SK-N-SH (cell line): ENCODE measurements at regions not wholly inside any gene's neighbourhood (a gene's known extent, or its start where the extent isn't known, plus 50 kb on each side); places are given as distances from the start of the nearest gene placed in this dataset.

ENCODE experiments used
- CTCF ChIA-PET: fragments of 300-600, 350-600 bp; formaldehyde crosslinking; extraction: SDS; loops from one replicate; lab custom pipeline; 2021; lab: Yijun Ruan, JAX
- POLR2A ChIA-PET: fragments of 350-600 bp; sonication (Branson Sonifier 250); formaldehyde crosslinking; extraction: SDS; loops from one replicate; lab custom pipeline; 2020; ENCODE audit warnings: antibody characterized with exemption, inconsistent platforms; lab: Yijun Ruan, JAX
- DNase-seq: peaks from one replicate; pipeline ENCODE4 v3.0.0; 2012
- H2AFZ ChIP-seq: fragments of 200-600 bp; sonication (generic); 2 replicates; pipeline ENCODE4 v1.8.1; 2016; ENCODE audit warnings: antibody characterized with exemption, mild to moderate bottlenecking, low read depth
- H3F3A ChIP-seq: fragments of 200-600 bp; sonication (generic); replicated peaks from 2 replicates; pipeline ENCODE3; 2016; ENCODE audit warnings: antibody characterized with exemption, mild to moderate bottlenecking; ENCODE audit not compliant: insufficient read depth
- H3K27ac ChIP-seq, 2 experiments: fragments of 200-500 bp in 1 of 2; fragments of 200-600 bp in 1 of 2; sonication (Bioruptor generic) in 1 of 2; sonication (generic), shearing (Covaris generic) in 1 of 2; 2 replicates each; pipeline versions ENCODE4 v1.5.1 to v1.6.1; 2014 to 2016; ENCODE audit warnings: low read depth in 2 of 2, inconsistent platforms in 1 of 2, low read length in 1 of 2, mild to moderate bottlenecking in 1 of 2, mixed read lengths in 1 of 2
- H3K27me3 ChIP-seq: fragments of 200-600 bp; sonication (generic), shearing (Covaris generic); 2 replicates; pipeline ENCODE4 v1.6.1; 2016; ENCODE audit warnings: mixed run types; ENCODE audit not compliant: insufficient read depth
- H3K36me3 ChIP-seq, 2 experiments: fragments of 200-500 bp in 1 of 2; fragments of 200-600 bp in 1 of 2; sonication (Bioruptor generic) in 1 of 2; sonication (generic) in 1 of 2; replicated peaks in 1 of 2; 2 replicates each; pipeline versions ENCODE3 to v1.5.1; 2014 to 2016; ENCODE audit warnings: low read length in 1 of 2, mild to moderate bottlenecking in 1 of 2; ENCODE audit not compliant: insufficient read depth in 2 of 2, control insufficient read depth in 1 of 2
- H3K4me1 ChIP-seq, 2 experiments: fragments of 200-500 bp in 1 of 2; fragments of 200-600 bp in 1 of 2; sonication (Bioruptor generic) in 1 of 2; sonication (generic), shearing (Covaris generic) in 1 of 2; 2 replicates each; pipeline versions ENCODE4 v1.5.1 to v1.6.1; 2014 to 2016; ENCODE audit warnings: low read depth in 1 of 2, low read length in 1 of 2, mixed run types in 1 of 2; ENCODE audit not compliant: insufficient read depth in 2 of 2, control insufficient read depth in 1 of 2
- H3K4me2 ChIP-seq: fragments of 200-600 bp; sonication (generic), shearing (Covaris generic); 2 replicates; pipeline ENCODE4 v1.6.1; 2017; ENCODE audit warnings: mixed run types
- H3K4me3 ChIP-seq, 2 experiments: fragments of 200-500 bp in 1 of 2; fragments of 200-600 bp in 1 of 2; sonication (Bioruptor generic) in 1 of 2; sonication (generic), shearing (Covaris generic) in 1 of 2; 2 replicates each; pipeline versions ENCODE4 v1.5.1 to v1.8.1; 2014 to 2016; ENCODE audit warnings: low read depth in 2 of 2, inconsistent platforms in 1 of 2, low read length in 1 of 2, mild to moderate bottlenecking in 1 of 2, mixed read lengths in 1 of 2, moderate library complexity in 1 of 2
- H3K79me2 ChIP-seq: fragments of 200-600 bp; sonication (generic); 2 replicates; pipeline ENCODE4 v1.8.1; 2017; ENCODE audit warnings: mild to moderate bottlenecking; ENCODE audit not compliant: insufficient read depth
- H3K9ac ChIP-seq: fragments of 200-600 bp; sonication (generic); 2 replicates; pipeline ENCODE4 v1.6.1; 2017; ENCODE audit warnings: mixed run types
- H3K9me2 ChIP-seq: fragments of 200-600 bp; sonication (generic); 2 replicates; pipeline ENCODE4 v1.6.1; 2017; ENCODE audit warnings: mixed run types
- H3K9me3 ChIP-seq: fragments of 200-600 bp; sonication (generic); 2 replicates; pipeline ENCODE4 v1.6.1; 2017; ENCODE audit warnings: mixed run types, mild to moderate bottlenecking, moderate library complexity
- H4K20me1 ChIP-seq: fragments of 200-600 bp; sonication (generic); 2 replicates; pipeline ENCODE4 v1.6.1; 2017; ENCODE audit warnings: mild to moderate bottlenecking, mixed run types; ENCODE audit not compliant: insufficient read depth
- ELF1 ChIP-seq: IDR thresholded peaks from 2 replicates; pipeline ENCODE4 v1.4.0; 2012
- FOSL2 ChIP-seq: IDR thresholded peaks from 2 replicates; pipeline ENCODE4 v1.4.0; 2012; ENCODE audit warnings: low read depth, mild to moderate bottlenecking, moderate library complexity, borderline replicate concordance
- GABPA ChIP-seq: IDR thresholded peaks from 2 replicates; pipeline ENCODE4 v1.4.0; 2012; ENCODE audit warnings: low read depth, mild to moderate bottlenecking
- GATA2 ChIP-seq: sonication (generic); formaldehyde crosslinking; IDR thresholded peaks from 2 replicates; pipeline ENCODE4 v1.5.0; 2020; ENCODE audit warnings: mild to moderate bottlenecking, missing genetic modification reagents
- JUND ChIP-seq: IDR thresholded peaks from 2 replicates; pipeline ENCODE4 v1.4.0; 2012
- MXI1 ChIP-seq: IDR thresholded peaks from 2 replicates; pipeline ENCODE4 v1.6.1; 2012; ENCODE audit warnings: mild to moderate bottlenecking, low read depth, low read length, improper control_type of control experiment
- NFIC ChIP-seq: IDR thresholded peaks from 2 replicates; pipeline ENCODE4 v1.4.0; 2012; ENCODE audit warnings: borderline replicate concordance
- RCOR1 ChIP-seq: fragments of 150-350 bp; IDR thresholded peaks from 2 replicates; pipeline ENCODE4 v1.6.1; 2017; ENCODE audit warnings: antibody characterized with exemption, low read length
- RFX5 ChIP-seq: IDR thresholded peaks from 2 replicates; pipeline ENCODE4 v1.6.1; 2012; ENCODE audit warnings: mild to moderate bottlenecking, improper control_type of control experiment, low read length
- SMC3 ChIP-seq: IDR thresholded peaks from 2 replicates; pipeline ENCODE4 v1.6.1; 2012; ENCODE audit warnings: low read depth, low read length, improper control_type of control experiment
- YY1 ChIP-seq: IDR thresholded peaks from 2 replicates; pipeline ENCODE4 v1.4.0; 2012; ENCODE audit warnings: low read depth, mild to moderate bottlenecking
- WGBS: methylation state at CpG from one replicate; pipeline ENCODE4 v1.1.6; 2017; ENCODE audit warnings: low lambda C conversion rate; 5-methylcytosine and 5-hydroxymethylcytosine counted together
- TF ChIP-seq, protein P1 (sequence below): IDR thresholded peaks from 2 replicates; pipeline ENCODE4 v1.4.0; 2012; ENCODE audit warnings: low read depth
- TF ChIP-seq, protein P2 (sequence below): IDR thresholded peaks from 2 replicates; pipeline ENCODE4; 2012
- TF ChIP-seq, protein P3 (sequence below): IDR thresholded peaks from 2 replicates; pipeline ENCODE4 v1.4.0; 2012; ENCODE audit warnings: low read depth, borderline replicate concordance
- TF ChIP-seq, protein P4 (sequence below): IDR thresholded peaks from 2 replicates; pipeline ENCODE4 v1.6.1; 2012; ENCODE audit warnings: mild to moderate bottlenecking, low read depth, low read length, moderate library complexity

GRCh38 chr16:35363510-35363909, 1904.1 kb downstream of the TP53TG3F start:
- WGBS: 0% methylated on average over 3 of the region's 3 CpGs
- Histone ChIP-seq H3K4me1 (no peaks in the 10 kb centered on the region), H3F3A (no peaks in the 10 kb centered on the region), H3K27me3 (no peaks in the 10 kb centered on the region), H3K9me2 (no peaks in the 10 kb centered on the region), H2AFZ (no peak overlapping the region), H3K4me3 (no peak overlapping the region), H3K27ac (no peak overlapping the region), H4K20me1 (no peaks in the 10 kb centered on the region), H3K79me2 (no peaks in the 10 kb centered on the region), H3K9me3 (no peaks in the 10 kb centered on the region), H3K9ac (no peak overlapping the region), H3K4me2 (no peak overlapping the region), H3K36me3 (no peaks in the 10 kb centered on the region)
- TF ChIP-seq SMC3: no peak
- no peak for TF ChIP-seq FOSL2
- no peak for TF ChIP-seq JUND
- TF ChIP-seq, protein P1, sequence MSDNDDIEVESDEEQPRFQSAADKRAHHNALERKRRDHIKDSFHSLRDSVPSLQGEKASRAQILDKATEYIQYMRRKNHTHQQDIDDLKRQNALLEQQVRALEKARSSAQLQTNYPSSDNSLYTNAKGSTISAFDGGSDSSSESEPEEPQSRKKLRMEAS: no peak
- TF ChIP-seq, protein P2, sequence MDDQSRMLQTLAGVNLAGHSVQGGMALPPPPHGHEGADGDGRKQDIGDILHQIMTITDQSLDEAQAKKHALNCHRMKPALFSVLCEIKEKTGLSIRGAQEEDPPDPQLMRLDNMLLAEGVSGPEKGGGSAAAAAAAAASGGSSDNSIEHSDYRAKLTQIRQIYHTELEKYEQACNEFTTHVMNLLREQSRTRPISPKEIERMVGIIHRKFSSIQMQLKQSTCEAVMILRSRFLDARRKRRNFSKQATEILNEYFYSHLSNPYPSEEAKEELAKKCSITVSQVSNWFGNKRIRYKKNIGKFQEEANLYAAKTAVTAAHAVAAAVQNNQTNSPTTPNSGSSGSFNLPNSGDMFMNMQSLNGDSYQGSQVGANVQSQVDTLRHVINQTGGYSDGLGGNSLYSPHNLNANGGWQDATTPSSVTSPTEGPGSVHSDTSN: no peak
- no peak for TF ChIP-seq RCOR1
- ChIA-PET CTCF (interaction anchor here (0.6 to 1.1 kb wide), 2 partner anchors 28 to 798 kb away, joined by 3 read pairs; no protein-coding TSS in a partner anchor), POLR2A (no interaction called here)
- no peak for DNase-seq

DNA sequence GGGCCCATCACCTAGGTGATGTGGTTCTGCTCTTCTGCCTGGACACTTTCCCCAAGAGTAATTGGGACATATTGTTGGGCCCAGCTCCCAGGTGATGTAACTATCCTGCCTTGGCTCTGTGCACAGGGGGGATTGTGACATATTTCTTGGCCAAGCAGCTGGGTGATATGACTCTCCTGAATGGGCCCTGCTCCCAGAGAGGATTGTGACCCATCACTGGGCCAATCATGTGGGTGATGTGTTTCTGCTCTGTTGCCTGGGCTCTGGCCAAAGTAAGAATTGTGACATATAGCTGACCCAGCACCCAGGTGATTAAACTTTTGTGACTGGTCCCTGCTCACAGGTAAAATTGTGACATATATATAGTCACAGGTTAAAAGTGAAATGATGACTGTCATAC, 1904.9 kb downstream of the TP53TG3F start:
- Histone ChIP-seq H2AFZ (no peak overlapping the region), H3K4me3 (no peak overlapping the region), H3K27me3 (no peaks in the 10 kb centered on the region), H3K9me3 (no peaks in the 10 kb centered on the region), H3K9me2 (no peaks in the 10 kb centered on the region), H3K4me1 (no peaks in the 10 kb centered on the region), H3F3A (no peaks in the 10 kb centered on the region), H4K20me1 (no peaks in the 10 kb centered on the region), H3K4me2 (no peak overlapping the region), H3K27ac (no peak overlapping the region), H3K36me3 (no peaks in the 10 kb centered on the region), H3K9ac (no peak overlapping the region), H3K79me2 (no peaks in the 10 kb centered on the region)
- CTCF ChIA-PET: interaction anchor here (1.0 kb wide), 1 partner anchor 27 kb away, joined by 3 read pairs; no protein-coding TSS in a partner anchor
- POLR2A ChIA-PET: no interaction called here
- TF ChIP-seq GATA2 (CRISPR knock-in tag): no peak
- no peak for DNase-seq

GRCh38 chr16:35365675-35366074, 1906.3 kb downstream of the TP53TG3F start:
- Histone ChIP-seq H3K36me3 (no peaks in the 10 kb centered on the region), H4K20me1 (no peaks in the 10 kb centered on the region), H3K9me3 (no peaks in the 10 kb centered on the region), H3F3A (no peaks in the 10 kb centered on the region), H3K4me3 (no peak overlapping the region), H3K79me2 (no peaks in the 10 kb centered on the region), H3K4me1 (no peaks in the 10 kb centered on the region), H3K9me2 (no peaks in the 10 kb centered on the region), H3K9ac (no peak overlapping the region), H3K27me3 (no peaks in the 10 kb centered on the region), H3K4me2 (no peak overlapping the region), H2AFZ (no peak overlapping the region), H3K27ac (no peak overlapping the region)
- no peak for TF ChIP-seq GABPA
- TF ChIP-seq, protein P3, sequence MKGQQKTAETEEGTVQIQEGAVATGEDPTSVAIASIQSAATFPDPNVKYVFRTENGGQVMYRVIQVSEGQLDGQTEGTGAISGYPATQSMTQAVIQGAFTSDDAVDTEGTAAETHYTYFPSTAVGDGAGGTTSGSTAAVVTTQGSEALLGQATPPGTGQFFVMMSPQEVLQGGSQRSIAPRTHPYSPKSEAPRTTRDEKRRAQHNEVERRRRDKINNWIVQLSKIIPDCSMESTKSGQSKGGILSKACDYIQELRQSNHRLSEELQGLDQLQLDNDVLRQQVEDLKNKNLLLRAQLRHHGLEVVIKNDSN: no peak
- no peak for TF ChIP-seq ELF1
- TF ChIP-seq, protein P4, sequence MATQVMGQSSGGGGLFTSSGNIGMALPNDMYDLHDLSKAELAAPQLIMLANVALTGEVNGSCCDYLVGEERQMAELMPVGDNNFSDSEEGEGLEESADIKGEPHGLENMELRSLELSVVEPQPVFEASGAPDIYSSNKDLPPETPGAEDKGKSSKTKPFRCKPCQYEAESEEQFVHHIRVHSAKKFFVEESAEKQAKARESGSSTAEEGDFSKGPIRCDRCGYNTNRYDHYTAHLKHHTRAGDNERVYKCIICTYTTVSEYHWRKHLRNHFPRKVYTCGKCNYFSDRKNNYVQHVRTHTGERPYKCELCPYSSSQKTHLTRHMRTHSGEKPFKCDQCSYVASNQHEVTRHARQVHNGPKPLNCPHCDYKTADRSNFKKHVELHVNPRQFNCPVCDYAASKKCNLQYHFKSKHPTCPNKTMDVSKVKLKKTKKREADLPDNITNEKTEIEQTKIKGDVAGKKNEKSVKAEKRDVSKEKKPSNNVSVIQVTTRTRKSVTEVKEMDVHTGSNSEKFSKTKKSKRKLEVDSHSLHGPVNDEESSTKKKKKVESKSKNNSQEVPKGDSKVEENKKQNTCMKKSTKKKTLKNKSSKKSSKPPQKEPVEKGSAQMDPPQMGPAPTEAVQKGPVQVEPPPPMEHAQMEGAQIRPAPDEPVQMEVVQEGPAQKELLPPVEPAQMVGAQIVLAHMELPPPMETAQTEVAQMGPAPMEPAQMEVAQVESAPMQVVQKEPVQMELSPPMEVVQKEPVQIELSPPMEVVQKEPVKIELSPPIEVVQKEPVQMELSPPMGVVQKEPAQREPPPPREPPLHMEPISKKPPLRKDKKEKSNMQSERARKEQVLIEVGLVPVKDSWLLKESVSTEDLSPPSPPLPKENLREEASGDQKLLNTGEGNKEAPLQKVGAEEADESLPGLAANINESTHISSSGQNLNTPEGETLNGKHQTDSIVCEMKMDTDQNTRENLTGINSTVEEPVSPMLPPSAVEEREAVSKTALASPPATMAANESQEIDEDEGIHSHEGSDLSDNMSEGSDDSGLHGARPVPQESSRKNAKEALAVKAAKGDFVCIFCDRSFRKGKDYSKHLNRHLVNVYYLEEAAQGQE: no peak
- TF ChIP-seq, protein P2: no peak
- TF ChIP-seq NFIC: no peak
- TF ChIP-seq RFX5: no peak
- no peak for TF ChIP-seq MXI1
- no peak for TF ChIP-seq FOSL2
- TF ChIP-seq YY1: no peak
- TF ChIP-seq RCOR1: no peak
- DNase-seq: no peak
- ChIA-PET CTCF (no interaction called here), POLR2A (no interaction called here)
- 0% methylated on average over 2 of the region's 2 CpGs for WGBS
